Thoracic aorta (tissue), 2 donors: ENCODE measurements at regions not wholly inside any gene's neighbourhood (a gene's known extent, or its start where the extent isn't known, plus 50 kb on each side); places are given as distances from the start of the nearest gene placed in this dataset.

ENCODE experiments used
- ATAC-seq: fragments of 150-250 bp; one replicate; pipeline ENCODE4 v1.8.0; 2017; ENCODE audit warnings: low read depth; ENCODE audit not compliant: insufficient number of reproducible peaks, low FRiP score
- DNase-seq: peaks from one replicate; pipeline ENCODE4 v3.0.0-alpha.2; 2020; ENCODE audit warnings: low spot score
- H3K27ac ChIP-seq, 2 donors: fragments of 200-600 bp; sonication (generic); 1 replicate in 1 of 2; 2 replicates in 1 of 2; pipeline ENCODE4 v1.5.1; 2016; ENCODE audit warnings: mild to moderate bottlenecking in 2 of 2, moderate library complexity in 2 of 2
- H3K27me3 ChIP-seq: fragments of 200-600 bp; sonication (generic); replicated peaks from 2 replicates; pipeline ENCODE4 v1.6.0; 2016; ENCODE audit warnings: mild to moderate bottlenecking; ENCODE audit not compliant: insufficient read depth
- H3K36me3 ChIP-seq: fragments of 200-600 bp; sonication (generic); one replicate; pipeline ENCODE4 v1.5.1; 2016
- H3K4me1 ChIP-seq, 2 donors: fragments of 200-600 bp; sonication (generic); 1 replicate in 1 of 2; 2 replicates in 1 of 2; pipeline versions ENCODE4 v1.5.1 to v1.6.0; 2016; ENCODE audit warnings: low read depth in 2 of 2, mild to moderate bottlenecking in 1 of 2; ENCODE audit not compliant: control insufficient read depth in 1 of 2
- H3K4me3 ChIP-seq: fragments of 200-600 bp; sonication (generic); 2 replicates; pipeline ENCODE4 v1.5.1; 2016; ENCODE audit warnings: mild to moderate bottlenecking
- H3K9me3 ChIP-seq: fragments of 200-600 bp; sonication (generic); 2 replicates; pipeline ENCODE4 v1.5.1; 2016
- CTCF ChIP-seq: fragments of 200-600 bp; sonication (generic); IDR thresholded peaks from one replicate; pipeline ENCODE4 v1.5.1; 2019; ENCODE audit warnings: antibody characterized with exemption

- Histone ChIP-seq H3K36me3 (no peaks in the 10 kb centered on the region), H3K27ac (no peak overlapping the region), H3K4me3 (no peak overlapping the region), H3K4me1 (no peaks in the 10 kb centered on the region), H3K9me3 (no peaks in the 10 kb centered on the region), H3K27me3 (no peaks in the 10 kb centered on the region)
- no peak for TF ChIP-seq CTCF
- DNase-seq (no peak), ATAC-seq (no peak)
These were observed 245.2 kb downstream of the MN1 start for GRCh38 chr22:27556371-27556770.

- Histone ChIP-seq H3K4me3 (no peak overlapping the region), H3K27me3 (no peaks in the 10 kb centered on the region), H3K4me1 (no peaks in the 10 kb centered on the region), H3K27ac (no peak overlapping the region), H3K36me3 (no peaks in the 10 kb centered on the region), H3K9me3 (no peaks in the 10 kb centered on the region)
- ATAC-seq (no peak), DNase-seq (no peak)
- TF ChIP-seq CTCF: no peak
These were observed 244.1 kb downstream of the MN1 start for GRCh38 chr22:27557286-27558008.

- no peak for DNase-seq
- TF ChIP-seq CTCF: no peak
- Histone ChIP-seq H3K36me3 (no peaks in the 10 kb centered on the region), H3K27me3 (no peaks in the 10 kb centered on the region), H3K27ac (no peak overlapping the region), H3K4me3 (no peak overlapping the region), H3K9me3 (no peaks in the 10 kb centered on the region), H3K4me1 (no peaks in the 10 kb centered on the region)
- no peak for ATAC-seq
These were observed 242.7 kb downstream of the MN1 start for GRCh38 chr22:27558658-27559371.

- no peak overlapping the region for H3K4me3 ChIP-seq
- no peaks in the 10 kb centered on the region for H3K4me1 ChIP-seq
- no peaks in the 10 kb centered on the region for H3K9me3 ChIP-seq
- no peak for DNase-seq
- H3K36me3 ChIP-seq: no peaks in the 10 kb centered on the region
- TF ChIP-seq CTCF: no peak
- no peaks in the 10 kb centered on the region for H3K27me3 ChIP-seq
- no peak for ATAC-seq
- H3K27ac ChIP-seq: no peak overlapping the region
These were observed 240.8 kb downstream of the MN1 start for GRCh38 chr22:27560781-27561180.

- no peak for TF ChIP-seq CTCF
- ATAC-seq: no peak
- no peaks in the 10 kb centered on the region for H3K4me1 ChIP-seq
- no peak overlapping the region for H3K4me3 ChIP-seq
- H3K27me3 ChIP-seq: no peaks in the 10 kb centered on the region
- H3K9me3 ChIP-seq: no peaks in the 10 kb centered on the region
- no peak for DNase-seq
- no peaks in the 10 kb centered on the region for H3K36me3 ChIP-seq
- H3K27ac ChIP-seq: no peak overlapping the region
These were observed 240.2 kb downstream of the MN1 start for GRCh38 chr22:27561286-27561904.
